ENCODE measurements at regions not wholly inside any gene's neighbourhood (a gene's known extent, or its start where the extent isn't known, plus 50 kb on each side); places are given as distances from the start of the nearest gene placed in this dataset.

GRCh38 chr22:48705159-48705916 lies 1122.3 kb downstream of the BRD1 start:
- H2AK5ac ChIP-seq (ENCODE audit: low read depth, low read length): no peak overlapping the region
- dilution Hi-C loops (cut with HindIII; ENCODE audit: low sequenced_read_pairs, unreplicated experiment): no loop called here
- DNase-seq: no peak
- no peak overlapping the region for H4K5ac ChIP-seq (ENCODE audit: low read depth, low read length)
- no peaks in the 10 kb centered on the region for H4K20me1 ChIP-seq (ENCODE audit: insufficient read depth, low read length)
- H3K23ac ChIP-seq (ENCODE audit: low read depth, low read length): no peak overlapping the region
- no peak overlapping the region for H2BK120ac ChIP-seq (ENCODE audit: low read depth, low read length)
- no peaks in the 10 kb centered on the region for H3K27me3 ChIP-seq (ENCODE audit: control insufficient read depth, insufficient read depth, low read length)
- ChIA-PET POLR2A (ENCODE audit: unreplicated experiment) (no interaction called here), CTCF (no interaction called here)
- no peaks in the 10 kb centered on the region for H3K9me1 ChIP-seq (ENCODE audit: insufficient read depth, low read length)
- H3K9me3 ChIP-seq (ENCODE audit: control insufficient read depth, insufficient read depth, low read length): peaks cover 84% of the 10 kb centered on the region
- no peak overlapping the region for H3K14ac ChIP-seq (replicated peaks; ENCODE audit: low read depth, low read length)
- no peak overlapping the region for H3K4me3 ChIP-seq (ENCODE audit: insufficient read depth, low read depth, low read length)
- H3K27ac ChIP-seq (ENCODE audit: insufficient read depth, low read length): no peak overlapping the region
- in situ Hi-C loops (cut with MboI; ENCODE audit: low sequenced_read_pairs): no loop called here
- TF ChIP-seq ELK1 (IDR thresholded peaks at IDR 0.05; ENCODE audit: borderline replicate concordance, low read depth, low read length): no peak
- no peak for TF ChIP-seq BHLHE40 (IDR thresholded peaks at IDR 0.05; ENCODE audit: low read depth, low read length)
- TF ChIP-seq RAD21 (IDR thresholded peaks at IDR 0.05; ENCODE audit: low read length): no peak
- no peak for TF ChIP-seq CEBPB (IDR thresholded peaks at IDR 0.05; ENCODE audit: low read depth, low read length)
- no peak for TF ChIP-seq MAFK (IDR thresholded peaks at IDR 0.05; ENCODE audit: low read depth, low read length)
- TF ChIP-seq FOS (IDR thresholded peaks at IDR 0.05; ENCODE audit: low read depth, low read length): no peak
- no peak for TF ChIP-seq MAZ (IDR thresholded peaks at IDR 0.05; ENCODE audit: borderline replicate concordance, low read depth, low read length)
- no peak for ATAC-seq (ENCODE audit: low read depth)
- no peak overlapping the region for H3K9ac ChIP-seq (ENCODE audit: low read depth, low read length)
- no peak overlapping the region for H3K4me2 ChIP-seq (ENCODE audit: low read depth, low read length)
- H4K91ac ChIP-seq (ENCODE audit: insufficient read depth, low read depth, low read length): no peak overlapping the region
- H3K56ac ChIP-seq (ENCODE audit: extremely low read depth, insufficient read depth, low read length): no peak overlapping the region
- H3K36me3 ChIP-seq (ENCODE audit: control insufficient read depth, insufficient read depth, low read length): no peaks in the 10 kb centered on the region
- H2BK15ac ChIP-seq (ENCODE audit: low read depth, low read length): no peak overlapping the region
- H2BK20ac ChIP-seq (ENCODE audit: low read depth, low read length): no peak overlapping the region
- no peaks in the 10 kb centered on the region for H3K79me1 ChIP-seq (ENCODE audit: low read depth in 1 of 2, low read length in 2 of 2)
- no peak overlapping the region for H3K4ac ChIP-seq (ENCODE audit: low read depth, low read length)
- H3K4me1 ChIP-seq (ENCODE audit: control insufficient read depth, insufficient read depth, low read length): no peaks in the 10 kb centered on the region
- intact Hi-C loops (cut with micrococcal nuclease): no loop called here
- no peak overlapping the region for H3K18ac ChIP-seq (ENCODE audit: low read depth, low read length)
- H2AFZ ChIP-seq (replicated peaks; ENCODE audit: low read length, poor library complexity): no peak overlapping the region
- BruUV-seq (replicated peaks): no TSS peak
- no peak overlapping the region for H4K8ac ChIP-seq (ENCODE audit: low read depth in 2 of 2, low read length in 2 of 2)
- H2BK5ac ChIP-seq (ENCODE audit: low read depth, low read length, poor library complexity, severe bottlenecking): no peak overlapping the region
- no peak overlapping the region for H2AK9ac ChIP-seq (replicated peaks; ENCODE audit: low read depth, low read length, poor library complexity)
- WGBS, 2 experiments (ENCODE audit: extremely low coverage in 2 of 2, insufficient read length in 1 of 2): 44% methylated on average over 7 of the region's 18 CpGs; no CpG with 5 or more reads in 1 of the 2 experiments

Measured in IMR-90 (cell line).